H4 (cell line): ENCODE measurements at regions not wholly inside any gene's neighbourhood (a gene's known extent, or its start where the extent isn't known, plus 50 kb on each side); places are given as distances from the start of the nearest gene placed in this dataset.

Experiments used
- DNase-seq: peaks from one replicate; pipeline ENCODE4 v3.0.0-alpha.2; 2015; ENCODE audit warnings: low spot score

- no peak for DNase-seq
These were observed 60.0 kb downstream of the NRN1 start for GRCh38 chr6:5946701-5947100.

DNA sequence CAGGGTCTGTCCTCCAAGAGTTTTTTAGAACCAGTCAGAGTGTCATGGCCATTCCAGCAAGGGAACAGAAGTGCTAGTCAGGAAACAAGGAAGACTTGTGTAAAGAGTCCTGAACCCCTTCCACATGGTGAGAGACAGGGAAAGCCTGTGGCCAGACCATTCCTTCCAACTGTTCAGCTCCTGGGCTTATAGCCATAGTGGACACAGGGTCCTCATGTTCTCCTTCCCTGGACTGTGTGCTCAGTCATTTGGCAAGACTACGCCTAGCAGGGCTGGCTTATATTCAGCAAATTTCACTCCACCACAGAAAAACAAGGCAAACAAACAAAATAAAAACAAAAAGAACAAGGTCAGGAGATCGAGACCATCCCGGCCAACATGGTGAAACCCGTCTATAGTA, 60.5 kb downstream of the NRN1 start:
- DNase-seq, result no peak

- no peak for DNase-seq
These were observed 63.1 kb downstream of the NRN1 start for GRCh38 chr6:5943591-5943990.

GRCh38 chr6:5942591-5942990, 64.1 kb downstream of the NRN1 start:
- DNase-seq, result no peak

DNA sequence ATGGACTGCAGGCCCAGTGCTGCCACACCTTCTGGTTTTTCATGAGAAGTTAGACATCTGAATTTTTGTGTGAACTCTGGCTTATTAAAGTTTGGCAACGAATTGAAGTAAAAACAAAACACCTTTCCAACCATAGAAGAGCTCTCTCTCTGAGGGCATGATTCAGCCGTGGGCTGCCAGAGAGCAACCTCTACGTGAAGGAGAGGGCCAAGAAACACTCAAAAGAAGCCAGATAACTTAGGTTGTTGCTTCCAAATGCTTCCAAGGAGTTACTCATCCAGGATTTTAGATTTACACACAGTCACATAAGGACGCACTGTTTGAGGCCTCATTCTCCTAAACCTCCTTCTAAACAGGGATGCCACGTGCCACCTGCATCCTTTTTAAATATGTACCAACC, 65.5 kb downstream of the NRN1 start:
- no peak for DNase-seq

DNA sequence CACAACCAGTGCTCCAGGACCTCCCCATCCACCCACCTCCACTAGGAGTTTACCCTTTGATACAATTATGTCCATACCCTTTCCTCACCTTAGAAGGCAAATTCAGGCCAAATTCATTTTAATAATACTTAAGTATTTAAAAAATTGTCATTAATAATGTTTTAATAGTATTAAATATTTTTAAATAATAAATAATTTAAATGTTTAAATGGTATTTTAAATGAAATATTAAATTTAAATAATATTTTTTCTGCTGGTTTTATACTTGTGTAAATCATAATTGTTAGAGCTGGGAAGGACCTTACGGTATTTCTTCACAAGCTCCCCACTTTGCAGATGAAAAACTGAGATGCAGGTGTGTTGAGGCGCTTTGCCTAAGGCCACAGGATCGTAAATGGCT, 67.8 kb downstream of the NRN1 start:
- no peak for DNase-seq

GRCh38 chr6:5937936-5938706, 68.6 kb downstream of the NRN1 start:
- DNase-seq, result no peak

- no peak for DNase-seq
These were observed 69.4 kb downstream of the NRN1 start for GRCh38 chr6:5937169-5937909.

DNA sequence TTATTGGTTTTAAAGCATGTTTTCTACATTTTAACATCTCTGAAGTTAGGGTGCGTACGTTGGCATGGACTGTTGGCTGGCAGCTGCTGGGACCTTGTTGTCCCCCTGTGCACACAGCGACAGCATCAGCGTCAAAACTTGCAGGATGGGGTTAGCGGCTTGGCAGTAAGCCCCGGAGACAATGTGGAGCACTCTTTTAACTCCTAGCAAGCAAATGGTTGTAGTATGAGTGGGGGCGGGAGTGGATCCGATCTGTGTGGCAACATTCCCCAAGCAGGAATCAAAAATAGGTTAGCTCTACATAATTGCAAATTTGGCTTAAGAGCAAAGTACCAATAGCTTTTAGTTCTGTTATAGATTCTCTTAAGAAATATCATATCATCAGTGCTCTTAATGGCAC, 70.1 kb downstream of the NRN1 start:
- DNase-seq, result peak; percentile 43

- peak; percentile 23 for DNase-seq
These were observed 70.6 kb downstream of the NRN1 start for GRCh38 chr6:5936140-5936539.

- no peak for DNase-seq
These were observed 75.8 kb downstream of the NRN1 start for GRCh38 chr6:5930968-5931367.

DNA sequence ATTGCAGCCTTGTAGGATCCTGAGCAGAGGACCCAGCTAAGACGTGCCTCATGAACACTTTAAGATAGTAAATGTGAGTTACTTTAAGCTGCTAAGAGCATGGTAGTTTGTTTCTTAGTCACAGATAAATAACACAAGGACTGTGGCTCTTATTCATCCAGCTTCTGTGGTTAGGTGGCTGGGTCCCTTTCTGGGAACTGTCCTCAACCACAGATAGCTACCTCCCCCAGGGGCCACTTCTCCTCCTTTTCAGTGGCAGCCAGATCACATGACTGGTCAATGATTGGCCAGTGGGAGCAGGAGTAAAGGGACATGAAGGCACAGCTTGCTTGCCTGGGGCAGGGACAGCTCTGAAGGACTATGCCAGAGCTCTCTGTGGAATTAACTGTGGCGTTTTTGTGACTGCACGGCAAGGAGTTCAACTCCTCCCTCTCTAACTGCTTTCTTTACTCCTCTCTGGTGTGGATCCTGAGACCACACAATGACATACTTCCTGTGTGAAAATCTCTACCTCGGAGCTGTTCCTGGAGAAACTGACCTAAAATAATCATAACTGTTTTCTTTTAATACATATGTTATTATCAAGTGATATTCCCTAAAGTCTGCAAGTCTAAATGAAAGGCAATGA, 76.5 kb downstream of the NRN1 start:
- no peak for DNase-seq

DNA sequence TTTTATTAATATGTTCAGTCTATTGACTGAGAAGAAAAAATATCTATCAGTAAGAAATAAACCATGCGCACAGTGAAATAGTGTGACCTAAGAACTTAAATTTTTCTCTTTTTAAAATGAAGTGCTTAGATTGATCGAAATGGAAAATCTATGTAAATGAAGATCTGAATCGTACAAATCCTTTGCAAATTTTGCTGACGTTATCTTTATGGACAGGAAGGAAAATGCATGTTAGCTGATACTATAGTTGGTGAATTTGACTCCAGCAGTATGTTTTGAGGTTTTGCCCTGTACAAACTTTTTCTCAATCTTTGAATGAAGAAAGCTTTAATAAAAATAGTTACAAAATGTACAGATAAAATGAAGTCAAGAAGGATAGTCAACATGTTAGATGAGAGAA, 82.9 kb downstream of the NRN1 start:
- DNase-seq, result no peak

DNA sequence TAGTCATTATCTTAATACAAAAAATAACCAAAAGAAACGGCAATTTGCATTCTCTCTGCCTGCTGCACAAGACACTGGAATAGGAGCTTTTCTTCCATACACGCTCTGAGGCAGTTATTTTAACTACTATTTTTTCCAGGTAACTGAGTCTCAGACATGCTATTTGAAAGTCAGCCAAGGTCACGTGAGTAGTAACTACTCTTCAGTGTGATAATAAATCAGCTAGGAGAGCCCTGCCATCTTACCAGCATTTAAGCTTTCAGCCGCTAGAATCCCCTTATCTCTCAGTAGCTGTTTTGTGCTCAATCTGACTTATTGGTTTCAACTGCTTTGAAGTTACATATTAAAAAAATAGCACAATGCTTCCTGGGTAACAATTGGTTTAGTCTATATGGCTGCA, 84.5 kb downstream of the NRN1 start:
- no peak for DNase-seq

DNA sequence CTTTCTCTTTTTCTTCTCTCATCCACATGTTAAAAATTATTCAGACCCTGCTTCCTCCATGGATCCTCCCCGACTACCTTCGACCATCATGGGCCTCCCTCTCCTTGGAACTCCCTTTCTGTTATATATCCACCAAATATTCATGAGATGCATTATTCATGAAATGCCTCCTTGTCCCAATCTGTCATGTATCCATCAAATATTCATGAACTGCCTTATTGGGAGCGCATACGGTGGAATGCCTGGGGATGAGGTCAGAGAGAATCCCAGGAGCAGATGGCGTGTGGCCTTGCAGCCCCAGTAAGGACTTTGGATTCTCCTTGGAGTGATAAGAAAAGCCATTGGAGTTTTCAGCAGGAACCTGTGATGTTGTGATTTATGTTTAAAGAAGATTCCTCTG, 97.0 kb downstream of the NRN1 start:
- DNase-seq, result no peak

DNA sequence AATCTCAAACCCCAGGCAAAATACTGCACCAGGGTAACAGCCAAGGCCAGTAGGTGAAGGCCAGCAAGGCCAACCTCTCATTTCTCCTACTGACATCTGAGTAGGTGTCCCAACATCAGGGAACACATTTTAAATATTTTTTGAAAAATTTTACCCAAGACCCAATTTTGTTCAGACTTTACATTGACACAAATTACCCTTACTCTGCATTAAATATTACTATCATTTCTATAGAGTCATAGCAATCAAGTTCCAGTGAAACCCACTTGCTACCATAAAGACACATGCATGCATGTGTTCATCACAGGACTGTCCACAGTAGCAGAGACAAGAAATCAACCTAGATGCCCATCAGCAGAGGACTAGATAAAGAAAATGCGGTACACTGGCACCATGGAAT, 99.9 kb downstream of the NRN1 start:
- no peak for DNase-seq

GRCh38 chr6:5906340-5906670, 100.4 kb downstream of the NRN1 start:
- DNase-seq, result no peak

DNA sequence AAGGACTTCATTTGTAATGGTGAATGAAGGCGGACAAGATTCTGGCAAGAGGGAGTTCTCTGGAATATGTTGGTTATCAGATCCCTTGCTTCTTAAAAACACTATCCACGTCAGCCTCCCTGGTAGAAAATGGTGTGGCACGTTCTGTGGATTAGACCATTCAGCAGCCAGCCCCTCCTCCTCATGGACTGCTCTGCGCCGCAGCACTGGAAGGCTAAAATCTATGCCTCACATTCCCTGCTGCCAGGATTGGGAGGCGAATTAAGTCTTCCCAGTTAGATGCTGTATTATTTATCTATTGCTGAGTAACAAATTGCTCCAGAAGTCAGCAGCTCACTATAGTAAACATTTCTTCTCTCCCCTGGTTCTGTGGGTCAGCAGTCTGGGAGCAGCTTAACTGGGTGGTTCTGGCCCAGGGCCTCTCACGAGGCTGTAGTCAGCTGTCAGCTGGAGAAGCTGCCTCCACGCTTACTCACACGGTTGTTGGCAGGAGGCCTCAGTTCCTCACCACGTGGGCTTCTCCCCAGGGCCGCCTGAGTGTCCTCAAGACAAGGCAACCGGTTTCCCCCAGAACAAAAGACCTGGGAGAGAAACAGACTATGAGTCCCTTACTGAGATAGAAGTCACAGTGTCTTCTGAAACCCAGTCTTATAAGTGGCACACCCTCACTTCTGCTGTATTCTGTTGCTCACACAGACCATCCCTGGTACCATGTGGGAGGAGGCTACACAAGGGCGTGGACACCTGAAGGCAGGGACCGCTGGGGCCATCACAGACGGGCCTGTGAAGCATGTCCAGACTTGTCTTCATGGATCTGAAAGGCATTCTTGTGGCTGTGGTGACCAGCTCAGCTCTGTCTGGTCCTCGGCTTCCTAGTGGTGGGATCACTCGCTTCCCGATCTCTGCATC, 101.0 kb downstream of the NRN1 start:
- peak; percentile 35 for DNase-seq

GRCh38 chr6:5904532-5904931, 102.2 kb downstream of the NRN1 start:
- DNase-seq, result no peak

GRCh38 chr6:5899216-5900045, 107.3 kb downstream of the NRN1 start:
- DNase-seq, result no peak

DNA sequence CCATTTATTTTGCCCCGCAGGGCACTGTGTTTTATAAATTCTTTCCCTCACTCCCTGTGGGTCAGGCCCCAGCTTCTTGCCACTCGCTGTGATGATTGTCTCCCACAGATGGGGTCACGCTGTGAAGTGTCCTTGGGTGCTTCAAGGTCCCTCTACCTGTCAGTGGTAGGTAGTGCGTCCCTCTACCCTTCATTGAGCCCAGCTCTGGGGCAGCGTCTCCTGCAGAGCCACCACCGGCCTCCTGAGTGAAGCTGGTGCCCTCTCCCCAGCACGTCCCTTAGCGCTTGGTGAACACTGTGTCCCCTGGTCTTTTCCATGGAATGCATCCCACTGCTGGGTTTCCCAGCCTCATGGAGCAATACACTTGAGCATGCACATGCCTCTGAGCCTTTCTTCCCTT, 108.2 kb downstream of the NRN1 start:
- DNase-seq, result no peak
